ENCODE measurements at regions not wholly inside any gene's neighbourhood (a gene's known extent, or its start where the extent isn't known, plus 50 kb on each side); places are given as distances from the start of the nearest gene placed in this dataset.

- DNase-seq, result no peak
Measured at GRCh38 chr2:180655842-180656454, 324.5 kb upstream of the UBE2E3 start.

- no peak for DNase-seq
Measured at GRCh38 chr2:180655393-180655792, 325.0 kb upstream of the UBE2E3 start.

GRCh38 chr2:180653481-180653880 is 326.9 kb upstream of the UBE2E3 start:
- no peak for DNase-seq

- no peak for DNase-seq
Measured at GRCh38 chr2:180652794-180653193, 327.6 kb upstream of the UBE2E3 start.

- no peak for DNase-seq
Measured at GRCh38 chr2:180651596-180651995, 328.8 kb upstream of the UBE2E3 start.

- no peak for DNase-seq
Measured at GRCh38 chr2:180647621-180648020, 332.8 kb upstream of the UBE2E3 start.

- DNase-seq, result no peak
Measured at GRCh38 chr2:180647221-180647620, 333.2 kb upstream of the UBE2E3 start.

- DNase-seq, result no peak
Measured at GRCh38 chr2:180646756-180647155, 333.6 kb upstream of the UBE2E3 start.

- DNase-seq, result no peak
Measured at GRCh38 chr2:180644709-180645108, 335.7 kb upstream of the UBE2E3 start.

- no peak for DNase-seq
Measured at GRCh38 chr2:180630756-180631155, 349.6 kb upstream of the UBE2E3 start.

GRCh38 chr2:180625006-180625844 is 355.2 kb upstream of the UBE2E3 start:
- no peak for DNase-seq

- DNase-seq, result no peak
Measured at GRCh38 chr2:180621941-180622918, 358.2 kb upstream of the UBE2E3 start.

GRCh38 chr2:180621366-180621765 is 359.0 kb upstream of the UBE2E3 start:
- DNase-seq, result no peak

GRCh38 chr2:180618570-180618969 is 361.8 kb upstream of the UBE2E3 start:
- DNase-seq, result no peak

GRCh38 chr2:180614776-180615175 is 365.6 kb upstream of the UBE2E3 start:
- DNase-seq, result no peak

- DNase-seq, result no peak
Measured at GRCh38 chr2:180609626-180610340, 370.6 kb upstream of the UBE2E3 start.

GRCh38 chr2:180607514-180608049 is 372.8 kb upstream of the UBE2E3 start:
- DNase-seq, result no peak

GRCh38 chr2:180604077-180604476 is 376.3 kb upstream of the UBE2E3 start:
- DNase-seq, result no peak

- DNase-seq, result no peak
Measured at GRCh38 chr2:180601016-180601415, 379.4 kb upstream of the UBE2E3 start.

GRCh38 chr2:180599804-180600203 is 380.6 kb upstream of the UBE2E3 start:
- DNase-seq, result no peak

GRCh38 chr2:180597179-180597578 is 383.2 kb upstream of the UBE2E3 start:
- no peak for DNase-seq

- no peak for DNase-seq
Measured at GRCh38 chr2:180596453-180596852, 384.0 kb upstream of the UBE2E3 start.

Data from activated CD4-positive, alpha-beta T cell treated with anti-CD3 and anti-CD28 coated beads, Interleukin-10, Interleukin-2, amounts not matched to agents 100 ng/mL and 50 ng/mL, durations not matched to agents 16 hours and 8 hours (primary cell).